NCI-H187 (cell line): ENCODE measurements at regions not wholly inside any gene's neighbourhood (a gene's known extent, or its start where the extent isn't known, plus 50 kb on each side); places are given as distances from the start of the nearest gene placed in this dataset.
A peak's percentile ranks its signal among the peaks of the same experiment; 100 is the strongest.

Source experiments
- DNase-seq, 2 experiments: peaks; one replicate each; lab custom pipeline; 2025; lab: John Stamatoyannopoulos, UW

GRCh38 chrX:146346102-146346501 lies 463.5 kb upstream of the CXorf51B start:
- DNase-seq = no peak

GRCh38 chrX:146351620-146352019 lies 458.0 kb upstream of the CXorf51B start:
- no peak for DNase-seq

- no peak for DNase-seq
Observed at GRCh38 chrX:146355440-146355839, 454.1 kb upstream of the CXorf51B start.

- no peak for DNase-seq
Observed at GRCh38 chrX:146363919-146364318, 445.7 kb upstream of the CXorf51B start.

GRCh38 chrX:146385529-146385928 lies 424.0 kb upstream of the CXorf51B start:
- DNase-seq = no peak

- DNase-seq = no peak
Observed at GRCh38 chrX:146396409-146396808, 413.2 kb upstream of the CXorf51B start.

GRCh38 chrX:146409528-146409927 lies 400.0 kb upstream of the CXorf51B start:
- no peak for DNase-seq

GRCh38 chrX:146424422-146424821 lies 385.1 kb upstream of the CXorf51B start:
- no peak for DNase-seq

GRCh38 chrX:146433771-146434170 lies 375.8 kb upstream of the CXorf51B start:
- DNase-seq = no peak

- DNase-seq = no peak
Observed at GRCh38 chrX:146435472-146435871, 374.1 kb upstream of the CXorf51B start.

GRCh38 chrX:146448791-146449190 lies 360.8 kb upstream of the CXorf51B start:
- DNase-seq = no peak

GRCh38 chrX:146449243-146449642 lies 360.3 kb upstream of the CXorf51B start:
- DNase-seq = no peak

- DNase-seq = peak in 1 of 2 experiments; percentile 15
Observed at GRCh38 chrX:146451136-146451535, 358.4 kb upstream of the CXorf51B start.

- DNase-seq = no peak
Observed at GRCh38 chrX:146454363-146454762, 355.2 kb upstream of the CXorf51B start.

GRCh38 chrX:146456058-146456457 lies 353.5 kb upstream of the CXorf51B start:
- DNase-seq = no peak

- no peak for DNase-seq
Observed at GRCh38 chrX:146477341-146477740, 332.2 kb upstream of the CXorf51B start.

GRCh38 chrX:146481735-146482134 lies 327.8 kb upstream of the CXorf51B start:
- DNase-seq = no peak
